ENCODE measurements at regions not wholly inside any gene's neighbourhood (a gene's known extent, or its start where the extent isn't known, plus 50 kb on each side); places are given as distances from the start of the nearest gene placed in this dataset.

- TF ChIP-seq POLR2AphosphoS5 (IDR thresholded peaks at IDR 0.05) (no peak), EP300 (IDR thresholded peaks at IDR 0.05) (no peak), POLR2A (IDR thresholded peaks at IDR 0.05) (no peak)
- TF ChIP-seq, protein P1, sequence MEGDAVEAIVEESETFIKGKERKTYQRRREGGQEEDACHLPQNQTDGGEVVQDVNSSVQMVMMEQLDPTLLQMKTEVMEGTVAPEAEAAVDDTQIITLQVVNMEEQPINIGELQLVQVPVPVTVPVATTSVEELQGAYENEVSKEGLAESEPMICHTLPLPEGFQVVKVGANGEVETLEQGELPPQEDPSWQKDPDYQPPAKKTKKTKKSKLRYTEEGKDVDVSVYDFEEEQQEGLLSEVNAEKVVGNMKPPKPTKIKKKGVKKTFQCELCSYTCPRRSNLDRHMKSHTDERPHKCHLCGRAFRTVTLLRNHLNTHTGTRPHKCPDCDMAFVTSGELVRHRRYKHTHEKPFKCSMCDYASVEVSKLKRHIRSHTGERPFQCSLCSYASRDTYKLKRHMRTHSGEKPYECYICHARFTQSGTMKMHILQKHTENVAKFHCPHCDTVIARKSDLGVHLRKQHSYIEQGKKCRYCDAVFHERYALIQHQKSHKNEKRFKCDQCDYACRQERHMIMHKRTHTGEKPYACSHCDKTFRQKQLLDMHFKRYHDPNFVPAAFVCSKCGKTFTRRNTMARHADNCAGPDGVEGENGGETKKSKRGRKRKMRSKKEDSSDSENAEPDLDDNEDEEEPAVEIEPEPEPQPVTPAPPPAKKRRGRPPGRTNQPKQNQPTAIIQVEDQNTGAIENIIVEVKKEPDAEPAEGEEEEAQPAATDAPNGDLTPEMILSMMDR (IDR thresholded peaks at IDR 0.05) = no peak
- Histone ChIP-seq H3K27me3 (no peaks in the 10 kb centered on the region), H3K36me3 (no peaks in the 10 kb centered on the region), H3K27ac (no peak overlapping the region), H3K4me3 (no peak overlapping the region), H3K9me3 (no peaks in the 10 kb centered on the region), H3K4me1 (peaks cover 0 to 10% (median 2%) of the 10 kb centered on the region in 4 donors)
- intact Hi-C loops (cut with DNase I; ENCODE audit: low total_unique reads) = no loop called here
- WGBS, 5 donors = 48 to 69% (median 61%) methylated on average over 3 of the region's 3 CpGs
- no peak for DNase-seq
These were observed 71.0 kb upstream of the ACP3 start for GRCh38 chr3:132246212-132246611.

GRCh38 chr3:132247211-132247610 is 70.0 kb upstream of the ACP3 start:
- no peaks in the 10 kb centered on the region for H3K9me3 ChIP-seq
- WGBS, 5 donors = 48 to 72% (median 62%) methylated on average over 1 of the region's 1 CpG
- intact Hi-C loops (cut with DNase I; ENCODE audit: low total_unique reads) = no loop called here
- TF ChIP-seq POLR2A (IDR thresholded peaks at IDR 0.05) (no peak), EP300 (IDR thresholded peaks at IDR 0.05) (no peak)
- H3K4me3 ChIP-seq = no peak overlapping the region
- H3K27me3 ChIP-seq = no peaks in the 10 kb centered on the region
- H3K4me1 ChIP-seq = peaks cover 0 to 10% (median 2%) of the 10 kb centered on the region in 4 donors
- DNase-seq = no peak
- H3K27ac ChIP-seq = no peak overlapping the region
- H3K36me3 ChIP-seq = no peaks in the 10 kb centered on the region

DNA sequence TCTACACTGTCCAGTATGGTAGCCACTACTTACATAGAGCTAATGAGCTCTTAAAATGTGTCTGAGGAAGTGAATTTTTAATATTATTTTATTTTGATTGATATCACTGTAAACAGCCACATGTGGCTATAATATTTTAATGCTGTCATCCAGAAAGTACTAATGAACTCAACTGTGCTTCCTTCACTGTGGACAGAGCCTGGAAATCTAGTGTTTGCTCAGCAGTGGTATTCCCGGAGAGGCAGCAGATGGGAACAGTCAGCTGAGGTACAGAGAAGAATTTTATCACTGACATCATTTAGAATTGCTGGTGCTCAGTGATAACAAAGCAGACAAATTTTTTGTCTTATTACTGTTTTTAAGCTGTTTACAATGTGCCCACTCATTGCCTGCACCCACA is 68.7 kb upstream of the ACP3 start:
- TF ChIP-seq POLR2A (IDR thresholded peaks at IDR 0.05) (no peak), EP300 (IDR thresholded peaks at IDR 0.05) (no peak), POLR2AphosphoS5 (IDR thresholded peaks at IDR 0.05) (no peak)
- TF ChIP-seq, protein P1 (IDR thresholded peaks at IDR 0.05) = no peak
- Histone ChIP-seq H3K4me1 (peaks cover 0 to 10% (median 2%) of the 10 kb centered on the region in 4 donors), H3K27me3 (no peaks in the 10 kb centered on the region), H3K36me3 (no peaks in the 10 kb centered on the region), H3K9me3 (no peaks in the 10 kb centered on the region), H3K4me3 (no peak overlapping the region), H3K27ac (no peak overlapping the region)
- intact Hi-C loops (cut with DNase I; ENCODE audit: low total_unique reads) = no loop called here
- no peak for DNase-seq
- 0 to 64% (median 57%) methylated on average over 1 of the region's 1 CpG for WGBS, 5 donors

GRCh38 chr3:132253262-132253878 is 63.8 kb upstream of the ACP3 start:
- Histone ChIP-seq H3K36me3 (no peaks in the 10 kb centered on the region), H3K4me3 (no peak overlapping the region), H3K9me3 (no peaks in the 10 kb centered on the region), H3K27ac (no peak overlapping the region), H3K4me1 (peaks cover 0 to 9% (median 3%) of the 10 kb centered on the region in 4 donors), H3K27me3 (no peaks in the 10 kb centered on the region)
- 6 to 17% (median 7%) methylated on average over 4 of the region's 4 CpGs for WGBS, 5 donors
- TF ChIP-seq, protein P1 (IDR thresholded peaks at IDR 0.05) = peak in 4 of 7 experiments; percentile 58 to 62 (median 60)
- no peak for TF ChIP-seq EP300 (IDR thresholded peaks at IDR 0.05)
- intact Hi-C loops (cut with DNase I; ENCODE audit: low total_unique reads) = no loop called here
- DNase-seq = peak in 1 of 2 donors; percentile 79

GRCh38 chr3:132254076-132254755 is 63.0 kb upstream of the ACP3 start:
- Histone ChIP-seq H3K9me3 (no peaks in the 10 kb centered on the region), H3K4me1 (peaks cover 0 to 9% (median 3%) of the 10 kb centered on the region in 4 donors), H3K4me3 (no peak overlapping the region), H3K27ac (no peak overlapping the region), H3K36me3 (no peaks in the 10 kb centered on the region), H3K27me3 (no peaks in the 10 kb centered on the region)
- DNase-seq = no peak
- intact Hi-C loops (cut with DNase I; ENCODE audit: low total_unique reads) = no loop called here
- TF ChIP-seq POLR2AphosphoS5 (IDR thresholded peaks at IDR 0.05) (no peak), POLR2A (IDR thresholded peaks at IDR 0.05) (no peak), EP300 (IDR thresholded peaks at IDR 0.05) (no peak)
- TF ChIP-seq, protein P1 (IDR thresholded peaks at IDR 0.05) = no peak
- WGBS, 5 donors = 55 to 87% (median 79%) methylated on average over 4 of the region's 4 CpGs

Measured in stomach (tissue), 8 donors.